RPMI7951 (cell line): ENCODE measurements at regions not wholly inside any gene's neighbourhood (a gene's known extent, or its start where the extent isn't known, plus 50 kb on each side); places are given as distances from the start of the nearest gene placed in this dataset.

ENCODE experiments used
- DNase-seq: peaks from one replicate; pipeline ENCODE4 v3.0.0-alpha.2; 2012; ENCODE audit warnings: low read depth

DNA sequence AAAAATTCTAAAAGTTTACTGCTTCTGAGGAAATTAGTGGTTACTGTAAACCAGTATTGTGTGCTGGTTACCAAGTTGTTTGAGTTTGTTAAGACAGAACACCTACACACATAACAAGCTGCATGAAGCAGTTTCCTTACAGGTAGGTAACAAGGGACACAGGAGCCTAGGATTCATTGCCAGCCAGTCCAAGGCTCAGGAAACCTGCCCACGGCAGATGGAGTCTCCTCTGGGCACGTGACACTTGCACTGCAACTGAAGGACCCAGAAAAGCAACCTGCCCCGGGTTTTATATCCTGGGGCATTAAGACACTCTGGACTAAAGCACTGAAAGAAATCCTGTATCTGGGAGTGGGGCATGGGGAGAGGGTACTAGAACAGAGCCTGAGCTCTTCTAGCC, 639.3 kb downstream of the ADCYAP1 start:
- DNase-seq: no peak

GRCh38 chr18:1557711-1558110, 653.0 kb downstream of the ADCYAP1 start:
- peak; percentile 63 for DNase-seq

- peak; percentile 2 for DNase-seq
Measured at GRCh38 chr18:1559563-1559962, 654.9 kb downstream of the ADCYAP1 start.

GRCh38 chr18:1564793-1565192, 660.1 kb downstream of the ADCYAP1 start:
- DNase-seq: no peak

GRCh38 chr18:1571206-1571605, 666.5 kb downstream of the ADCYAP1 start:
- DNase-seq: no peak

DNA sequence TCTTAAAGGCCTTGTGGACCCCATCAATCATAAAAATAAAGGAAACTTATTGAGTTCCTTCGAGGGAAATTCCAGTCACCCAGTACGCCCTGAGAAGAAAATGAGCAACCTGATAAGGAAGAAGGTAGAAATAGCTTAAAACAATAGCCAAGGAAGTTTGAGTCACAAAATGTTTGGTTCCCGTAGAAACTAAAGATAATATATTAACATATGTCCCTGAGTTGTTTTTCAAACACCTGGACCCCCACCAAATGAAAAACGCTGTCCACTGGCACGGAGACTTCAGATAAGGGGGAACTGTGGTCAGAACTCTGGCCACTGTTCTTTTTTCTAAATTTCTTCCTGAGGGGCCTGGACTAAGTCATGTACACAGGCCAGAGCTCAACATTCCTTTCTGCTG, 669.1 kb downstream of the ADCYAP1 start:
- no peak for DNase-seq

DNA sequence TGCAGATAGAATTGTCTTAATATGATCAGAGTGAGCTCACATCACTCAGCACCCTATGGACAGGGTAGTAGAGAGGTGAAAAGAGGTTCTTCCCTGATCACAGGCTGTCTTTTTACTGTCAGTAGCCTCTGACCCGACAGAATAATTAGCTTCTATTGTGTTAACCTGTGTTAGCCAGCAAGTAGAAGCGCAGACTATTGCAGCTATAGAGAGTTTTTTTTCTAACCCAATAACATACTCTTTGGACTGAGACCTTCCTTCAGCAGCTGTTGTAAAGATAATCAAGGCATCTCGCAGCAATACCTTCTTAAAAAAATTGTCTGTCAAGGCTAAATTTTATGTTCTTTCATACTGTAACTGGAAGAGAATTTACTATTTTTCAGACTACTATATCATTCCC, 670.4 kb downstream of the ADCYAP1 start:
- no peak for DNase-seq

GRCh38 chr18:1578505-1578904, 673.8 kb downstream of the ADCYAP1 start:
- DNase-seq: no peak

DNA sequence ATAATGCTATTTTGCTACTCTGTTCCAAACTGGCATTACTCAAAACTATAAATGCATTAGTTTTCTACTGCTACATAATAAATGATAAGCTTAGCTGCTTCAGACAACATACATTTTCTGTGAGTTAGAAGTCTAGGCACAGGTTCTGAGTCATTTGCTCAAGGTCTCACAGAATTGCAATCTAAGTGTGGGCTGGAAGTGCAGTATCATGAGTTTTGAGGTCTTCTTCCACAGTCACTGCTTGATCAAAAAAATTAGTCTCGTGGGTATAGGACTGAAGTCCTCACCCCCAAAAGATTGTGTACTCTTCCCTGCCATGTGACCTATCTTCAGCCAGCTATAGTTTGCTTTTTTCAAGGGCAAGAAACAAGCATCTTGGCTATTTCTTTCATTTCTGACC, 676.9 kb downstream of the ADCYAP1 start:
- DNase-seq: no peak

DNA sequence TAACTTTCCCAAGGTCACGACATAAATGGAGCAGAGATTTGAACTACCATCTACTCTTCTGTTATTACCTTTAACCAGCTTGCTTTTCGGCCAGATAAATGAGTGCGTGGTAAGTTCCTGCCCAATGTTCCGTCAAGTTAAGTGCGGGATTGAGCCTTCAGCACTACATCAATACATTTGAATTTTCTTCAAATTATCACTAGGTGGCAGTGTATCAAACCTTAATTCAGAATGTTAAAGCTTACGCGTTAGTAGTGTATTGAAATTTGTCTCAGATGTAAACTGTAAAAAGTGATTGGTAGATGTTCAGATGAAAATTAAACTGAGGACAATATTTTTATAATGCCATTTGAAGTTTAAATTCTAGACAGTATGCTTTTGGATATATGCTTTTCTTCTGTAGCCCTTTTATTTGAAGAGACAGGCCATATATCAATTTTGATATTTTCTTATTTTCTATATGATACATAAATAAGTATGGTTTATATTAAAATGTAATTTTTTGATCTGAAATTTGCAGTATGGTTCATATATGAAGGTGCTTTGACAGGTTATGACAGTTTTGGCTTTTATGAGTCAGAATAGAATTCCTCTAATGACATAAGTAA, 681.3 kb downstream of the ADCYAP1 start:
- DNase-seq: peak; percentile 41

- peak; percentile 21 for DNase-seq
Measured at GRCh38 chr18:1593091-1593490, 688.4 kb downstream of the ADCYAP1 start.

DNA sequence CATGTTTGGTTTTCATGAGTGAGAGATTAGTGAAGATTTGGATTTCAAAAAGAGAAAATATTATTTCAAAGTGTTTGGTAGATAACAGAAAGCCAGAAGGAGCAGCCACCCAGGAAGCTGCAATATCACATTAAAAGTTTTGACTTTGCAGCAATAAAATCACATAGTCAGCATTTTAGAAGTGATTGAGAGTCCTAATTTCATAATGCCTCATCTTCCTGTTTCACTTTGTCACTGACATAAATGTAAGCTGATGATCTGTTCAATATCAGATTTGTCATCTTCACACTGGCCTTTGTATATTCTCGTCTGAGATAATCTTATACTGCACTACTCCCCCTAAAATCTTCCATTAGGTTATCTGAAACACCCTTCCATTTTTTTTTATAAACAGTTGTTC, 690.5 kb downstream of the ADCYAP1 start:
- no peak for DNase-seq

GRCh38 chr18:1599196-1599595, 694.5 kb downstream of the ADCYAP1 start:
- no peak for DNase-seq

DNA sequence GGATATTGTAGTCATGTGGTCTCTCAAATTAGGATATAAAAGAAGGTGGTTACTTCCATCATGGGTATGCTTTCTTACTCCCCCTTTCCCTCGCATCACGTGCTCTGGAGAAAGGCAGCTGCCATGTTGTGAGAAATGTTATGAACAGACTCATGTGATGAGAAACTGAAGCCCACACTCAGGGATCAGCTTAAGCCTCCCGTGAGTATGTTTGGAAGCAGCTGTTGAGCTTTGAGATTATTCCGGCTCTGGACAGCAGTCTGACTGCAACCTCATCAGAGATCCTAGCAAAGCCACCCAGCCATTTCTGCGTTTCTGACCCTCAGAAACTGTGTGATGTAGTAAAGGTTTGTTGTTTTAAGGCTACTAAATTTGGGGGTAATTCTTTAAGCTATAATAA, 700.1 kb downstream of the ADCYAP1 start:
- no peak for DNase-seq

DNA sequence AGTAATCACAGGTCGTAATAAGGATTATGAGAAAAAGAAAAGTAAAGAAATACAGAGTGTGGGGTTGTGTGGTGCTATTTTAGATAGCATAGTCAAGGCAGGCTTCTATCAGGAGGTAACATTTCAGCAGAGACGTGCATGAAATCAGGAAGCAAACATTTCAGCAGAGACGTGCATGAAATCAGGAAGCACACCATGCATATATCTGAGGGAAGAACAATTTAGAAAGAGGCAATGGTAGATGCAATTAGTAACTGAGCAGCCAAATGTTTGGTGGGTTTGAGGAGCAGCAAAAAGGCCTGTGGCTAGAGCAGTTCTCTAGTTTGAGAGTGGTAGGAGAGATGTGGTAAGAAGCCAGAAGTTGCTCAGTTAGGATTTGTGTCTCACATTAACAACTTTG, 713.7 kb downstream of the ADCYAP1 start:
- DNase-seq: no peak

DNA sequence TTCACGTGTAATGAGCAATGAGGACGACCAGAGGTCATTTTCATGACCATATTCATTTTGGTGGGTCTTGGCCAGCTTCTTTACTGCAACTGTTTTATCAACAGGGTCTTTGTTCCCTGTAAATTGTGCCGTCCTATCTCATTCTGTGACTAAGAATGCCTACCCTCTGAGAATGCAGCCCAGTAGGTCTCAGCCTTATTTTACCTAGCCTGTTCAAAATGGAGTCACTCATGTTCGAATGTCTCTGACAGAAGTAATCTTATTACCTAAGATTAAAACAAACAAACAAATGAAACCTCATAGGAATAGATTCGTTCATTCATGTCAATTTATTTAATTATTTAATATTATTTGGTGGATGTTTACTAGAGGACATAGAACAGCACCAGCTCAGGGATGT, 714.8 kb downstream of the ADCYAP1 start:
- DNase-seq: no peak

GRCh38 chr18:1624612-1625011, 719.9 kb downstream of the ADCYAP1 start:
- DNase-seq: no peak

GRCh38 chr18:1627494-1627893, 722.8 kb downstream of the ADCYAP1 start:
- DNase-seq: no peak

GRCh38 chr18:1648712-1649111, 744.0 kb downstream of the ADCYAP1 start:
- no peak for DNase-seq

DNA sequence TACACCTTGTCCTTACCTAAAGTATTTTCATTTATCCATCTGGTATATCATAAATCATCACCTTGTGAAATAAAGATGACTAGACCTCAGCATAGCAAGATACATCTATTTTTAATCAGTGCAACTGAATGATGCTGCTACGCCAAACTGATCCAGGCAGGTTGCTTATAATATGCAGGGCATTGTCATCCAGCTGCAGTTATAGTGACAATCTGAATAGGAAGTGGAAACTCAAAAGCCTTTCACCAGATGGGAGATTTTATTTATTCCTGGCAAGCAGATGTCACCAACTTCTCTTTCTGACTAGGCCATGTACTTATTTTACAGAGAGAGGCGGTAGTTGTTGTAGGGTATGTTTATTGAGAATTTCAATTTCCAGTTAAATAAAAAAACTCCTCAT, 747.3 kb downstream of the ADCYAP1 start:
- no peak for DNase-seq

DNA sequence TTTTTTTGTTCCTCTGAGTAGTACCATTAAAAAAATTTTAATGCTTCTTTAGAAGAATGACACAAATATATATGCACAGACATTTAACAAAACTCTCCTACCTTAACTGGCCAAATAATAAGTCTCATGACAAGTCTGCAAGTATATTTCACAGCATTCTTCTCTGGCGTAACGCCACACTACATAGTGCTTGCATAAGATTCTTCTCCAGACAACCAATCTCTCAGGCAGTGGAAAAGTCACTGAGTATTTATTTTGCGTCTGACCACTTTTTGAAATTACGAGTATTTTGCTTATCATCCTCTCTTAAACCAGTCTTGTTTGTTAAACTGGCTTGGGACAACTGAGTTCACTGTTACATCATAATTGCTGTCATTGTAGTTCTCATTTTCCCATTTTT, 749.2 kb downstream of the ADCYAP1 start:
- no peak for DNase-seq

DNA sequence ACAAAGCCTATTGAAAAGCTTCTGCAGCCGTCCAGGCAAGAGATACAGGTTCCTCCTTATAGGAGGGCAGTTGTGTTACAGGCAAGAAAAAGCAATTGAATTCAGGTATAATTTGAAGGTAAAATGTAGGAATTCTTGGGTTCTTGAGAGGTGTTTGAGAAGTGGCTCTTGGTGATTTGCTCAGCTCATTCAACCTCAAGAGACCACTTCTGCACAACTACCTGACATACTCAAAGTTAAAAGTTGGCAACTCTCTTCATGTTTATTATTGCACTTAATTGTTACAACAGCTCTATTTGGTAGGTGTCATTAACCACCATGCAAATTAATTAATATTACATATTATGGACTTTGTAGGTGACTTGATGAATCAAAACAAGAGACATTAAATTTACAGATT, 753.2 kb downstream of the ADCYAP1 start:
- DNase-seq: no peak

DNA sequence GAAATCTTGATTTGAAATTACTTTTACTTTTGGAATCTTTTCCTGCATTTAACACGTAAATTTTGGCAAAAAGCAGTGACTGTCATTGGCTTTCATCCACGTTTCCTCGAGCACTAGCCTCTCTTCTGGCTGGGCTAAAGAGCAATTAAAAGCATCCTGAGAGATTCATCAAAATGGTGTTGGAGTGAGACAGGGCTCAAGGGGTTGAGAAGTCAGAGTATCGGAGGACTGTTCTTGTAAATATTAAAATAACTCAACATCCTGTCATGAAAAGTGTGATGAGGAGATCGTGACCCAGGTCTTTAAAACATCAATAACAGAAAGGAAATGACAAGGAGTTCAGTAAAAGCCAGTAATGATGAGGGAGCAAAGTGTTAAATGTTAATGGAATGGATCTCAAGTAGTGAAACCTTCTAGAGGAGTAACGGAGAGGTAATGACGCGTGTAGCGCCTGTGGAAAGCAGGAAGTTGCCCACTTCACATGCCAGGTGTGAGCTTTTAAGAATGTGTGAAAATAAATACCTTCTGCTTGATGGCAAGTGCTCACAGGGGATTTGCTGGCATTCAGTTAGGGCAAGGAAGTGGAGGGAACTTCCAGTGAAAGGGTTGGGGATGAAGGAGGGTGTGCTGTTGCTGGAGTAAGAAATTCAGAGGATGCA, 754.4 kb downstream of the ADCYAP1 start:
- no peak for DNase-seq
